Fibroblast of lung (primary cell): ENCODE measurements at regions not wholly inside any gene's neighbourhood (a gene's known extent, or its start where the extent isn't known, plus 50 kb on each side); places are given as distances from the start of the nearest gene placed in this dataset.

Experiments
- DNase-seq, 2 donors: peaks; one replicate each; pipeline versions ENCODE4 v3.0.0 to v3.0.0-alpha.2; 2010; ENCODE audit warnings: low read depth in 2 of 2
- H2AFZ ChIP-seq: 2 replicates; pipeline ENCODE4 v1.5.1; 2012; ENCODE audit warnings: low read length, control low read depth, inconsistent platforms
- H3K27ac ChIP-seq: 2 replicates; pipeline ENCODE4 v1.5.1; 2011; ENCODE audit warnings: low read length, control low read depth; ENCODE audit not compliant: insufficient read depth
- H3K27me3 ChIP-seq: 2 replicates; pipeline ENCODE4 v1.5.1; 2011; ENCODE audit warnings: mild to moderate bottlenecking, low read length; ENCODE audit not compliant: control insufficient read depth, insufficient read depth
- H3K36me3 ChIP-seq: 2 replicates; pipeline ENCODE4 v1.5.1; 2011; ENCODE audit warnings: low read length; ENCODE audit not compliant: control insufficient read depth, insufficient read depth
- H3K4me1 ChIP-seq: 2 replicates; pipeline ENCODE4 v1.5.1; 2011; ENCODE audit warnings: low read length; ENCODE audit not compliant: control insufficient read depth, insufficient read depth; ENCODE audit errors: extremely low read depth
- H3K4me2 ChIP-seq: 2 replicates; pipeline ENCODE4 v1.5.1; 2011; ENCODE audit warnings: low read length, control low read depth; ENCODE audit not compliant: insufficient read depth; ENCODE audit errors: extremely low read depth
- H3K4me3 ChIP-seq, 4 experiments: fragments of 200-600 bp in 1 of 4; sonication (generic) in 1 of 4; replicated peaks in 1 of 4; 2 replicates each; pipeline ENCODE4 v1.5.1; 2011 to 2016; ENCODE audit warnings: low read length in 4 of 4, low read depth in 3 of 4, mild to moderate bottlenecking in 3 of 4, control low read depth in 2 of 4, inconsistent platforms in 1 of 4, mixed read lengths in 1 of 4; ENCODE audit not compliant: insufficient read depth in 1 of 4; ENCODE audit errors: control extremely low read depth in 1 of 4
- H3K79me2 ChIP-seq: 2 replicates; pipeline ENCODE4 v1.5.1; 2012; ENCODE audit warnings: mild to moderate bottlenecking, low read length, inconsistent platforms; ENCODE audit not compliant: control insufficient read depth, insufficient read depth
- H3K9ac ChIP-seq: 2 replicates; pipeline ENCODE4 v1.5.1; 2011; ENCODE audit warnings: mild to moderate bottlenecking, low read length, control low read depth; ENCODE audit not compliant: insufficient read depth
- H3K9me3 ChIP-seq: 2 replicates; pipeline ENCODE4 v1.5.1; 2012; ENCODE audit warnings: low read depth, low read length; ENCODE audit not compliant: control insufficient read depth, insufficient read depth
- H4K20me1 ChIP-seq: 2 replicates; pipeline ENCODE4 v1.5.1; 2011; ENCODE audit warnings: low read length; ENCODE audit not compliant: control insufficient read depth, insufficient read depth; ENCODE audit errors: extremely low read depth
- EZH2 ChIP-seq: IDR thresholded peaks from 2 replicates; pipeline ENCODE4 v1.5.1; 2012; ENCODE audit warnings: low read length, control low read depth, mild to moderate bottlenecking; ENCODE audit errors: missing control alignments
- TF ChIP-seq, protein P1 (sequence below), 2 donors: IDR thresholded peaks in 1 of 2; conservative IDR thresholded peaks in 1 of 2; 1 replicate in 1 of 2; 2 replicates in 1 of 2; pipeline ENCODE4 v1.5.1; 2011 to 2012; ENCODE audit warnings: low read length in 2 of 2, control low read depth in 1 of 2, inconsistent platforms in 1 of 2, low read depth in 1 of 2, mild to moderate bottlenecking in 1 of 2

DNA sequence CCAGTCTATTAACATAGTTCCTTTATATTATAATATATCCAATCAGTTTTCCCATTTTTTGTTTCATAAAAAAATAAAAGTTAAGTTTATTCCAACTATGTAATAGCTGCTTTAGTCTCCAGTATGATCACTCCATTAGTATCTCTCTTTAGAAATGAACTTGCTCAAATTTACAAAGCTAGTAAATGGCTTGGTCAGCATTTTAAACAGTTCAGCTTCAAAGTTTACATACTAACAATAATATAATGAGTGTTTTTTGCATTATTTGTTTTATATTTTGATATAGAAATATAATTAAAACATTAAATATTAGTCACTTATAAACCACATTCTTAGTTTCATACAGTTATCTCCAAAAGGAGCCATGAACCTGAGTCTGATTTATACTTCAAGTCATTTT is 1073.8 kb downstream of the SLITRK5 start:
- H4K20me1 ChIP-seq, result no peaks in the 10 kb centered on the region
- no peaks in the 10 kb centered on the region for H3K27me3 ChIP-seq
- H3K4me3 ChIP-seq, result no peak overlapping the region
- TF ChIP-seq, protein P1, sequence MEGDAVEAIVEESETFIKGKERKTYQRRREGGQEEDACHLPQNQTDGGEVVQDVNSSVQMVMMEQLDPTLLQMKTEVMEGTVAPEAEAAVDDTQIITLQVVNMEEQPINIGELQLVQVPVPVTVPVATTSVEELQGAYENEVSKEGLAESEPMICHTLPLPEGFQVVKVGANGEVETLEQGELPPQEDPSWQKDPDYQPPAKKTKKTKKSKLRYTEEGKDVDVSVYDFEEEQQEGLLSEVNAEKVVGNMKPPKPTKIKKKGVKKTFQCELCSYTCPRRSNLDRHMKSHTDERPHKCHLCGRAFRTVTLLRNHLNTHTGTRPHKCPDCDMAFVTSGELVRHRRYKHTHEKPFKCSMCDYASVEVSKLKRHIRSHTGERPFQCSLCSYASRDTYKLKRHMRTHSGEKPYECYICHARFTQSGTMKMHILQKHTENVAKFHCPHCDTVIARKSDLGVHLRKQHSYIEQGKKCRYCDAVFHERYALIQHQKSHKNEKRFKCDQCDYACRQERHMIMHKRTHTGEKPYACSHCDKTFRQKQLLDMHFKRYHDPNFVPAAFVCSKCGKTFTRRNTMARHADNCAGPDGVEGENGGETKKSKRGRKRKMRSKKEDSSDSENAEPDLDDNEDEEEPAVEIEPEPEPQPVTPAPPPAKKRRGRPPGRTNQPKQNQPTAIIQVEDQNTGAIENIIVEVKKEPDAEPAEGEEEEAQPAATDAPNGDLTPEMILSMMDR (conservative IDR thresholded peaks at IDR 0.05 in 1 of 2, IDR thresholded peaks at IDR 0.05 in 1 of 2; ENCODE audit: low read depth in 1 of 2, low read length in 2 of 2), result no peak
- no peak for TF ChIP-seq EZH2
- H3K27ac ChIP-seq, result no peak overlapping the region
- H3K79me2 ChIP-seq, result no peaks in the 10 kb centered on the region
- H3K4me2 ChIP-seq, result no peak overlapping the region
- no peak overlapping the region for H2AFZ ChIP-seq
- no peaks in the 10 kb centered on the region for H3K36me3 ChIP-seq
- H3K4me1 ChIP-seq, result no peaks in the 10 kb centered on the region
- no peak for DNase-seq
- no peak overlapping the region for H3K9ac ChIP-seq
- no peaks in the 10 kb centered on the region for H3K9me3 ChIP-seq

DNA sequence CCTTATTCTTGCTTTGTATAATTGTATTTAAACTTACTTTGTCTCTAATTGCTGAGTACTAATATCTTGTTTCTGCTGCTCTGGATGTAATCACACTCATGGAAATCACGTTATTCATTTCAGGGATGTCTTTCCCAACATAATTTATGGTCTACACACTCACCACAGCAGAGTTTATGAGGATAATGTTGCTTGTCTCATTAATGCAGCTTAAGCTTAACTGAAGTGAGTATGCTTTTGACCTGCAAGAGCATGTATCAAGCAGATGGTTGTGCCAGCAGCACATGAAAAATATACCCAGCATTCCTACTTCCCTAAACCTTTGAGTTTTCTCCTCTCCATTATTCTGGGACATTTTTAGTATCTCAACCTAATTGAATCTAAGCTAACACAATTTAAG is 1080.9 kb downstream of the SLITRK5 start:
- no peak overlapping the region for H3K9ac ChIP-seq
- H3K79me2 ChIP-seq, result no peaks in the 10 kb centered on the region
- H3K4me2 ChIP-seq, result no peak overlapping the region
- DNase-seq, result no peak
- H3K36me3 ChIP-seq, result no peaks in the 10 kb centered on the region
- H2AFZ ChIP-seq, result no peak overlapping the region
- no peak overlapping the region for H3K27ac ChIP-seq
- H3K4me1 ChIP-seq, result no peaks in the 10 kb centered on the region
- no peaks in the 10 kb centered on the region for H4K20me1 ChIP-seq
- H3K27me3 ChIP-seq, result no peaks in the 10 kb centered on the region
- H3K4me3 ChIP-seq, result no peak overlapping the region
- H3K9me3 ChIP-seq, result no peaks in the 10 kb centered on the region
- TF ChIP-seq, protein P1 (conservative IDR thresholded peaks at IDR 0.05 in 1 of 2, IDR thresholded peaks at IDR 0.05 in 1 of 2; ENCODE audit: low read depth in 1 of 2, low read length in 2 of 2), result no peak
- TF ChIP-seq EZH2, result no peak

DNA sequence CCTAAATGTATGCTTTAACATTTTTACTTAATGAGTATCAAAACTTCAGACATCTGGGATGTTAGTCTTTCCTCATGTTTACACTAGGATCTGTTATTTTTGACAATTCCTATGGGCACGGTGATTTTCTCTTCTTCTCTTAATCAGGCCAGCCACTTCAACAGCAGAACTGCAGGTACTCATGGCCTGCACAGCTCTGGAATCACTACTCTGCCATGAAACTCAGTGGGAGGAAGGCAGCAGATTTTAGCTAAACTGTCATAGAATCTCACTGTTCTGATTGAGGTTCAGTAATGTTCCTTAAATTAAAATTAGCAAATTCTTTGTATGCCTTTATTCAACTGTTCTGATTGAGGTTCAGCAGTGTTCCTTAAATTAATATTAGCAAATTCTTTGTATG is 1083.0 kb downstream of the SLITRK5 start:
- Histone ChIP-seq H3K4me2 (no peak overlapping the region), H3K79me2 (no peaks in the 10 kb centered on the region), H3K27ac (no peak overlapping the region), H2AFZ (no peak overlapping the region), H4K20me1 (no peaks in the 10 kb centered on the region), H3K9ac (no peak overlapping the region), H3K4me1 (no peaks in the 10 kb centered on the region), H3K27me3 (no peaks in the 10 kb centered on the region), H3K4me3 (no peak overlapping the region), H3K9me3 (no peaks in the 10 kb centered on the region), H3K36me3 (no peaks in the 10 kb centered on the region)
- DNase-seq, result no peak
- TF ChIP-seq, protein P1 (conservative IDR thresholded peaks at IDR 0.05 in 1 of 2, IDR thresholded peaks at IDR 0.05 in 1 of 2; ENCODE audit: low read depth in 1 of 2, low read length in 2 of 2), result no peak
- no peak for TF ChIP-seq EZH2
